Astrocyte (in vitro differentiated cells and primary cell): ENCODE measurements at regions not wholly inside any gene's neighbourhood (a gene's known extent, or its start where the extent isn't known, plus 50 kb on each side); places are given as distances from the start of the nearest gene placed in this dataset.

Experiments
- DNase-seq: peaks from one replicate; pipeline ENCODE4 v3.0.0-alpha.2; 2010; ENCODE audit warnings: low read depth
- FAIRE-seq: peaks from 2 replicates; lab custom pipeline; 2011; peaks lifted over from hg19 to GRCh38; lab: Jason Lieb, UNC
- H2AFZ ChIP-seq: 2 replicates; pipeline ENCODE4 v1.6.0; 2012; ENCODE audit warnings: low read depth, low read length, inconsistent platforms
- H3K27ac ChIP-seq: 2 replicates; pipeline ENCODE4 v1.5.1; 2011; ENCODE audit warnings: low read depth, low read length, inconsistent platforms
- H3K27me3 ChIP-seq: 2 replicates; pipeline ENCODE4 v1.6.0; 2011; ENCODE audit warnings: low read length, inconsistent platforms; ENCODE audit not compliant: insufficient read depth
- H3K36me3 ChIP-seq: 2 replicates; pipeline ENCODE4 v1.5.1; 2011; ENCODE audit warnings: low read length, inconsistent platforms; ENCODE audit not compliant: insufficient read depth
- H3K4me1 ChIP-seq: 2 replicates; pipeline ENCODE4 v1.5.1; 2011; ENCODE audit warnings: low read length, inconsistent platforms; ENCODE audit not compliant: insufficient read depth
- H3K4me2 ChIP-seq: 2 replicates; pipeline ENCODE4 v1.6.0; 2012; ENCODE audit warnings: low read length, inconsistent platforms
- H3K4me3 ChIP-seq: 2 replicates; pipeline ENCODE4 v1.5.1; 2011; ENCODE audit warnings: low read depth, mild to moderate bottlenecking, low read length, inconsistent platforms; ENCODE audit not compliant: insufficient read depth
- H3K79me2 ChIP-seq: 2 replicates; pipeline ENCODE4 v1.6.0; 2012; ENCODE audit warnings: mild to moderate bottlenecking, low read length, inconsistent platforms; ENCODE audit not compliant: insufficient read depth
- H3K9ac ChIP-seq: 2 replicates; pipeline ENCODE4 v1.6.0; 2012; ENCODE audit warnings: mild to moderate bottlenecking, low read length, inconsistent platforms
- H3K9me3 ChIP-seq: 2 replicates; pipeline ENCODE4 v1.5.1; 2012; ENCODE audit warnings: low read depth, mild to moderate bottlenecking, low read length, inconsistent platforms; ENCODE audit not compliant: insufficient read depth
- H4K20me1 ChIP-seq: 2 replicates; pipeline ENCODE4 v1.6.0; 2012; ENCODE audit warnings: low read length, inconsistent platforms; ENCODE audit not compliant: insufficient read depth
- H3K27ac Mint-ChIP-seq: one replicate; pipeline ENCODE4 v1.8.0; 2021; ENCODE audit warnings: mild to moderate bottlenecking, mixed read lengths; ENCODE audit not compliant: unreplicated experiment
- H3K27me3 Mint-ChIP-seq: one replicate; pipeline ENCODE4 v1.8.0; 2021; ENCODE audit warnings: low read depth, mixed read lengths; ENCODE audit not compliant: unreplicated experiment
- H3K36me3 Mint-ChIP-seq: one replicate; pipeline ENCODE4 v1.8.0; 2021; ENCODE audit warnings: low read depth, mixed read lengths; ENCODE audit not compliant: unreplicated experiment
- H3K4me1 Mint-ChIP-seq: one replicate; pipeline ENCODE4 v1.8.0; 2021; ENCODE audit warnings: low read depth, mixed read lengths; ENCODE audit not compliant: unreplicated experiment
- H3K4me3 Mint-ChIP-seq: one replicate; pipeline ENCODE4 v1.8.0; 2021; ENCODE audit warnings: mild to moderate bottlenecking, moderate library complexity, mixed read lengths; ENCODE audit not compliant: unreplicated experiment
- H3K9me3 Mint-ChIP-seq: one replicate; pipeline ENCODE4 v1.8.0; 2021; ENCODE audit warnings: mild to moderate bottlenecking, mixed read lengths; ENCODE audit not compliant: unreplicated experiment
- EZH2 ChIP-seq: IDR thresholded peaks from 2 replicates; pipeline ENCODE4 v1.6.1; 2012; ENCODE audit warnings: mild to moderate bottlenecking, low read length, inconsistent platforms; ENCODE audit not compliant: insufficient read depth
- TF ChIP-seq, protein P1 (sequence below): IDR thresholded peaks from 2 replicates; pipeline ENCODE4 v1.5.1; 2011; ENCODE audit warnings: low read depth, mild to moderate bottlenecking, inconsistent platforms, low read length, moderate library complexity; ENCODE audit not compliant: insufficient read depth

- no peaks in the 10 kb centered on the region for H3K4me1 Mint-ChIP-seq
- no peak overlapping the region for H3K4me2 ChIP-seq
- no peak overlapping the region for H3K4me3 ChIP-seq
- H3K79me2 ChIP-seq, result no peaks in the 10 kb centered on the region
- H3K27me3 Mint-ChIP-seq, result no peaks in the 10 kb centered on the region
- FAIRE-seq (no peak), DNase-seq (no peak)
- no peak overlapping the region for H2AFZ ChIP-seq
- peaks cover 5% of the 10 kb centered on the region for H3K9me3 Mint-ChIP-seq
- no peaks in the 10 kb centered on the region for H3K9me3 ChIP-seq
- H3K36me3 Mint-ChIP-seq, result no peaks in the 10 kb centered on the region
- H3K4me3 Mint-ChIP-seq, result no peak overlapping the region
- TF ChIP-seq EZH2, result no peak
- TF ChIP-seq, protein P1, sequence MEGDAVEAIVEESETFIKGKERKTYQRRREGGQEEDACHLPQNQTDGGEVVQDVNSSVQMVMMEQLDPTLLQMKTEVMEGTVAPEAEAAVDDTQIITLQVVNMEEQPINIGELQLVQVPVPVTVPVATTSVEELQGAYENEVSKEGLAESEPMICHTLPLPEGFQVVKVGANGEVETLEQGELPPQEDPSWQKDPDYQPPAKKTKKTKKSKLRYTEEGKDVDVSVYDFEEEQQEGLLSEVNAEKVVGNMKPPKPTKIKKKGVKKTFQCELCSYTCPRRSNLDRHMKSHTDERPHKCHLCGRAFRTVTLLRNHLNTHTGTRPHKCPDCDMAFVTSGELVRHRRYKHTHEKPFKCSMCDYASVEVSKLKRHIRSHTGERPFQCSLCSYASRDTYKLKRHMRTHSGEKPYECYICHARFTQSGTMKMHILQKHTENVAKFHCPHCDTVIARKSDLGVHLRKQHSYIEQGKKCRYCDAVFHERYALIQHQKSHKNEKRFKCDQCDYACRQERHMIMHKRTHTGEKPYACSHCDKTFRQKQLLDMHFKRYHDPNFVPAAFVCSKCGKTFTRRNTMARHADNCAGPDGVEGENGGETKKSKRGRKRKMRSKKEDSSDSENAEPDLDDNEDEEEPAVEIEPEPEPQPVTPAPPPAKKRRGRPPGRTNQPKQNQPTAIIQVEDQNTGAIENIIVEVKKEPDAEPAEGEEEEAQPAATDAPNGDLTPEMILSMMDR, result no peak
- H3K27ac ChIP-seq, result no peak overlapping the region
- no peaks in the 10 kb centered on the region for H3K36me3 ChIP-seq
- H3K27ac Mint-ChIP-seq, result no peak overlapping the region
- H3K27me3 ChIP-seq, result no peaks in the 10 kb centered on the region
- no peaks in the 10 kb centered on the region for H3K4me1 ChIP-seq
- no peaks in the 10 kb centered on the region for H4K20me1 ChIP-seq
- no peak overlapping the region for H3K9ac ChIP-seq
Observed at GRCh38 chr3:16658004-16658924, 53.0 kb upstream of the DAZL start.

DNA sequence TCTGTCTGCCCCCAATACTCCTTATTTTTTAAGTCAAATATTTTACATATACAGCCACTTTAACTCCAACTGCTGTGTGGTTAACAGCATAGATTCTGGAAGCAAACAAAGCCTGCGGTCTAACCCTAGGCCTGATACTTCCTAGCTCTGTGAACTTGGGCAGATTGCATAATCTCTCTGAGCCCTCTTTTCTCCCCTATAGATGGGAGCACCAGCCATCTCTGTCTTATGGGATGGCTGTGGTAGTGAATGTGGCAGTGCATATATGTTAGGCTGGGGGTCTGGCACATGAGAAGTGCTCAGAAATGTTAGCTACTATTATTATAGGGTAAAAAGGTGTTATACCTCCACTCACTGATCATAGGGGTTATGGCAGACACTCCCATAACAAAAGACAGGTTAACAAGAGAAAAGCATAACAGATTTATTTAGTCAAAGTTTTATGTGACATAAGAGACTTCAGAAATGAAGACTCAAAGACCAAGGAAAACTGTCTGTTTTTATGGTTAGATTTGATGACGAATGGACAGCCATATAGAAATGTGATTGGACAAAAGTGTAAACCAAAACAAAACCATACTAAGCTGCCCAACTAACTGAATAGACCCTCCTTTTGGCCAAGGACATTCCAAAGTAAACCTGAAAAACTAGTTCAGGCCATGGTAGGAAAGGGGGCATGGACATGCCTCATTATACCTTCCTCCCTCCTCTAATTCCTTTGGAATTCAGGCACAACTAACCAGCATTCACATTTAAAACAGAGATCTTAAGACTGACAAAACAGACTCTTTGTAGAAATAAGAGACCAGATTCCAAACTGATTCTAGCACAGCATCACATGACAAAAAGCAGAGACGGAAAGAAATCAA, 53.9 kb upstream of the DAZL start:
- Mint-ChIP-seq H3K27me3 (peaks cover 3% of the 10 kb centered on the region), H3K36me3 (no peaks in the 10 kb centered on the region), H3K27ac (no peak overlapping the region), H3K4me1 (no peaks in the 10 kb centered on the region), H3K9me3 (peaks cover 5% of the 10 kb centered on the region), H3K4me3 (no peak overlapping the region)
- H3K27me3 ChIP-seq, result no peaks in the 10 kb centered on the region
- H3K4me2 ChIP-seq, result no peak overlapping the region
- no peaks in the 10 kb centered on the region for H3K36me3 ChIP-seq
- H3K27ac ChIP-seq, result no peak overlapping the region
- DNase-seq (no peak), FAIRE-seq (no peak)
- no peak for TF ChIP-seq EZH2
- TF ChIP-seq, protein P1, result no peak
- H3K9me3 ChIP-seq, result no peaks in the 10 kb centered on the region
- no peak overlapping the region for H2AFZ ChIP-seq
- H3K79me2 ChIP-seq, result no peaks in the 10 kb centered on the region
- no peaks in the 10 kb centered on the region for H4K20me1 ChIP-seq
- H3K4me3 ChIP-seq, result no peak overlapping the region
- no peaks in the 10 kb centered on the region for H3K4me1 ChIP-seq
- H3K9ac ChIP-seq, result no peak overlapping the region
